Right atrium auricular region (tissue), 2 donors: ENCODE measurements at regions not wholly inside any gene's neighbourhood (a gene's known extent, or its start where the extent isn't known, plus 50 kb on each side); places are given as distances from the start of the nearest gene placed in this dataset.

ENCODE experiments used
- DNase-seq: peaks from one replicate; pipeline ENCODE4 v3.0.0-alpha.2; 2019; ENCODE audit warnings: low spot score
- H3K27ac ChIP-seq, 2 donors: fragments of 200-600 bp; sonication (generic); 1 replicate in 1 of 2; 2 replicates in 1 of 2; pipeline ENCODE4 v1.5.1; 2016 to 2019
- H3K27me3 ChIP-seq, 2 donors: fragments of 200-600 bp; sonication (generic); one replicate each; pipeline versions ENCODE4 v1.5.1 to v1.6.0; 2017 to 2019
- H3K36me3 ChIP-seq: fragments of 200-600 bp; sonication (generic); one replicate; pipeline ENCODE4 v1.5.1; 2016
- H3K4me1 ChIP-seq, 2 donors: fragments of 200-600 bp; sonication (generic); one replicate each; pipeline versions ENCODE4 v1.5.1 to v1.6.0; 2017 to 2019
- H3K4me3 ChIP-seq, 2 donors: fragments of 200-600 bp; sonication (generic); 1 replicate in 1 of 2; 2 replicates in 1 of 2; pipeline ENCODE4 v1.5.1; 2017 to 2019; ENCODE audit warnings: mild to moderate bottlenecking in 1 of 2, moderate library complexity in 1 of 2
- H3K9me3 ChIP-seq, 2 donors: fragments of 200-600 bp; sonication (generic); one replicate each; pipeline ENCODE4 v1.5.1; 2019
- TF ChIP-seq, protein P1 (sequence below), 2 donors: fragments of 200-600 bp; sonication (generic); IDR thresholded peaks; one replicate each; pipeline ENCODE4 v1.5.1; 2019; ENCODE audit warnings: antibody characterized with exemption in 2 of 2

DNA sequence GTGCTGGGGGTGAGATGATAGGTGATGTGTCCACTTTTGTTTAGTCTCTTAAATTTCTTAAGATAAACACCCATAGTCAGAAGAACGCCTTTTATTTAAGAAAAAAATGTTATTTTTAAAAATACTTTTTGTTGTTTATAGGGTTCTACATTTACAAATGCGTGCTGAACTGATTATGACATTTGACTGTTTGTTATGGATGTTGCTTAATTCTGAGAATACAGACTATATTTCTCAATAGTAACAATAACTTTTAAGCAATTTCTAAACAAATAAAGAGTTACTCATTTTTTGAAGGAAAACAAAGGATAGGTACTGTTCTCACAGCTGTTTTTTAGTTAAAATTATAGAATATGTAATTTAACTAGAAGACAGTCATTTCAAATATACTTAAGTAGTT, 249.9 kb upstream of the GBE1 start:
- Histone ChIP-seq H3K27me3 (no peaks in the 10 kb centered on the region), H3K27ac (no peak overlapping the region), H3K4me3 (no peak overlapping the region), H3K36me3 (no peaks in the 10 kb centered on the region), H3K4me1 (no peaks in the 10 kb centered on the region), H3K9me3 (peaks cover 0 to 9% of the 10 kb centered on the region in 2 donors)
- no peak for DNase-seq
- TF ChIP-seq, protein P1, sequence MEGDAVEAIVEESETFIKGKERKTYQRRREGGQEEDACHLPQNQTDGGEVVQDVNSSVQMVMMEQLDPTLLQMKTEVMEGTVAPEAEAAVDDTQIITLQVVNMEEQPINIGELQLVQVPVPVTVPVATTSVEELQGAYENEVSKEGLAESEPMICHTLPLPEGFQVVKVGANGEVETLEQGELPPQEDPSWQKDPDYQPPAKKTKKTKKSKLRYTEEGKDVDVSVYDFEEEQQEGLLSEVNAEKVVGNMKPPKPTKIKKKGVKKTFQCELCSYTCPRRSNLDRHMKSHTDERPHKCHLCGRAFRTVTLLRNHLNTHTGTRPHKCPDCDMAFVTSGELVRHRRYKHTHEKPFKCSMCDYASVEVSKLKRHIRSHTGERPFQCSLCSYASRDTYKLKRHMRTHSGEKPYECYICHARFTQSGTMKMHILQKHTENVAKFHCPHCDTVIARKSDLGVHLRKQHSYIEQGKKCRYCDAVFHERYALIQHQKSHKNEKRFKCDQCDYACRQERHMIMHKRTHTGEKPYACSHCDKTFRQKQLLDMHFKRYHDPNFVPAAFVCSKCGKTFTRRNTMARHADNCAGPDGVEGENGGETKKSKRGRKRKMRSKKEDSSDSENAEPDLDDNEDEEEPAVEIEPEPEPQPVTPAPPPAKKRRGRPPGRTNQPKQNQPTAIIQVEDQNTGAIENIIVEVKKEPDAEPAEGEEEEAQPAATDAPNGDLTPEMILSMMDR (IDR thresholded peaks at IDR 0.05) = no peak

DNA sequence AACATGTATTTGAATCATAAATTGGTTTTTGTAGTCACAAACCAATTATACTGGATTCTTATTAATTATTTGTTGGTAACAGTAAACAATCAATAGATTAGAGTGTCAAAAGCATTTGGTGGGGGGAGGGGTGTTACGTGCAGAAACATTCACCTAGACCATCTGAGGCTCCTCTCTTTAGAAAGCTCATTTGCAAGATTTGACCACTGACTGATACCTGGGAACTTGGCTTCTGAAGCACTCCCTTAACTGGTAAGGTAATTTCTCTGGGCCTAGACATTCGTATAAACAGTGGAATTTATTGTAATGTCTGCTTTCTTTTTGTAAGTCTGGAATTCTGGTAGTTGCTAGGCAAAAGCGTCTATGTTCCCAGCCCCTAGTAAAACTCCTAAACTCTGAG, 243.8 kb upstream of the GBE1 start:
- Histone ChIP-seq H3K4me1 (no peaks in the 10 kb centered on the region), H3K9me3 (peaks cover 0 to 9% of the 10 kb centered on the region in 2 donors), H3K36me3 (no peaks in the 10 kb centered on the region), H3K27ac (no peak overlapping the region), H3K4me3 (no peak overlapping the region), H3K27me3 (no peaks in the 10 kb centered on the region)
- no peak for DNase-seq
- TF ChIP-seq, protein P1 (IDR thresholded peaks at IDR 0.05) = no peak

DNA sequence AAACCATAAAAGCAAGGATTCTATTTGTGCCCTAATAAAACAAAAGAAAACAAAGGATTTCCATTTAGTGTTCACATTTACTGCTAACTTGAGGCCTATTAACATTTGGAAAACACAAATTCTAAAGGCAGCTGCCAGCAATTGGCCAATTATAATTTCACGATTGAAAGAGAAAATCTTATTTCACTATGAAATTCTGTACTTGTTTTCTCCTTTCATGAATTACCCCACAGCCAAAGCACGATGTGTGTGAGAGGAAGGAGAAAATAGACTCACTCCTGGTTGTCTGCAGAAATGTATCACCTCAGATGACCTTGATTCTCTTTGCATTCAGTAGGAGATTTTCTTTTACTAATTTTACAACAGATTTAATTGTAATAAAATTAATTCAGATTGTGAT, 242.8 kb upstream of the GBE1 start:
- Histone ChIP-seq H3K4me3 (no peak overlapping the region), H3K9me3 (peaks cover 0 to 9% of the 10 kb centered on the region in 2 donors), H3K4me1 (no peaks in the 10 kb centered on the region), H3K27me3 (no peaks in the 10 kb centered on the region), H3K36me3 (no peaks in the 10 kb centered on the region), H3K27ac (no peak overlapping the region)
- TF ChIP-seq, protein P1 (IDR thresholded peaks at IDR 0.05) = no peak
- DNase-seq = no peak

DNA sequence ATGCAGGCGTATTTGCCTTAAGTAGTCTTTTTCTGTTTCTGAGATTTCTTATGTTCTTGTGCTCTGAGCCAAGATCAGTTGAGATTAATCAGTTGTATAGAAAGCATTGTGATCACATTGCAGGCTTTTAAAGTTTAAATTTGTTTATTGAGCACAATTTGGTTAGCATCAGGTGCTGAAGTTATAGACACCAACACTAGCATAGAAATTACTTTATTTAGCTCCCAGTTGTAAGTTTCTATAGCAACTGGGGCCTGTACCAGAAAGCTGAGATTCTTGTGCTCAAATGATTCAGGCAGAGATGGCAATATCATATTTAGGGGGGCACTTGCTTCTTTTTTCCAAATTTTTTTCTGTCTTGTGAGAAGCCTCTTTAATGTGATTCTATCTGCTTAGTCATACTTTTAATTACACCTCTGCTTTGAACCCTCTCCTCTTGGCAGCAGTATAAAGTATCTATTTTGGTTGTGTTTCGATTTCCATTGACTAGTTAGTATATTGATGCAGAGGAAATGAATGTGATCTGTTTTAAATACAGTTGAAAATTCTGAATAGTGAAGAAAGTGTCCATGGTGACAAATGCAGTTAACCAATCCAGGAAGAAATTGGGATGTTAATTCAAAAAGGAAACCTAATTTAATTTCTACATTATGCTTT, 241.7 kb upstream of the GBE1 start:
- DNase-seq = no peak
- H3K27me3 ChIP-seq = no peaks in the 10 kb centered on the region
- peaks cover 0 to 9% of the 10 kb centered on the region in 2 donors for H3K9me3 ChIP-seq
- H3K36me3 ChIP-seq = no peaks in the 10 kb centered on the region
- TF ChIP-seq, protein P1 (IDR thresholded peaks at IDR 0.05) = no peak
- peaks cover 0 to 7% of the 10 kb centered on the region in 2 donors for H3K4me1 ChIP-seq
- H3K27ac ChIP-seq = no peak overlapping the region
- H3K4me3 ChIP-seq = no peak overlapping the region

DNA sequence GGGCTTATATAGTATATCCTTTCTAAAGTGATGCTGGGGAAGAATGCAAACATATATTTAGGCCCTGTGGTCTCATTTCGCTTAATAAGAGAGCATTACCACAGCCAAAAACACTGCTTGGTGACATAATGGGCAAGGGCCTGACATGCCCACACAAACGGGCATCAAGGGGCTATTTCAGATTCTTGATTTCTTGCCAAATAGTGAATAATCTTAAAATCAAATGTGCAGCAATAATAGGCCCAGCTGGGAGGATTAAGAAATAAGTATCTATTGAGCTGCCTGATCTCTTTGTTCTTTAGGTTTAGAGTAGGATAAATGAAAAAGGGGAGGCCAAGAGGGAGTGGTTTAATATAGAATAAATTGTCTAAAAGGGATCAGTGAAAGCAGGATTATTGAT, 241.0 kb upstream of the GBE1 start:
- Histone ChIP-seq H3K27me3 (no peaks in the 10 kb centered on the region), H3K4me1 (peaks cover 0 to 7% of the 10 kb centered on the region in 2 donors), H3K4me3 (no peak overlapping the region), H3K27ac (no peak overlapping the region), H3K36me3 (no peaks in the 10 kb centered on the region), H3K9me3 (peaks cover 0 to 7% of the 10 kb centered on the region in 2 donors)
- TF ChIP-seq, protein P1 (IDR thresholded peaks at IDR 0.05) = no peak
- no peak for DNase-seq
